Gastroesophageal sphincter (tissue), 4 donors: ENCODE measurements at regions not wholly inside any gene's neighbourhood (a gene's known extent, or its start where the extent isn't known, plus 50 kb on each side); places are given as distances from the start of the nearest gene placed in this dataset.

Source experiments
- ATAC-seq: fragments of 150-250 bp; one replicate; pipeline ENCODE4 v1.9.1; 2016; ENCODE audit warnings: mild to moderate bottlenecking, moderate library complexity
- H3K27ac ChIP-seq, 4 donors: fragments of 200-600 bp; sonication (generic) in 3 of 4; 1 replicate in 3 of 4; 2 replicates in 1 of 4; pipeline ENCODE4 v1.5.1; 2016 to 2019
- H3K27me3 ChIP-seq: fragments of 200-600 bp; sonication (generic); one replicate; pipeline ENCODE4 v1.5.1; 2019
- H3K36me3 ChIP-seq, 2 donors: fragments of 200-600 bp; sonication (generic); one replicate each; pipeline ENCODE4 v1.5.1; 2019; ENCODE audit warnings: control low read depth in 1 of 2
- H3K4me1 ChIP-seq, 3 donors: fragments of 200-600 bp; sonication (generic); 1 replicate in 2 of 3; 2 replicates in 1 of 3; pipeline ENCODE4 v1.5.1; 2016 to 2019; ENCODE audit warnings: control low read depth in 2 of 3
- H3K4me3 ChIP-seq, 2 donors: fragments of 200-600 bp; sonication (generic); one replicate each; pipeline ENCODE4 v1.5.1; 2019; ENCODE audit warnings: mild to moderate bottlenecking in 1 of 2, moderate library complexity in 1 of 2
- H3K9me3 ChIP-seq, 3 donors: fragments of 200-600 bp; sonication (generic); one replicate each; pipeline ENCODE4 v1.5.1; 2017 to 2019; ENCODE audit warnings: control low read depth in 2 of 3
- EP300 ChIP-seq: sonication (generic); formaldehyde crosslinking; IDR thresholded peaks from one replicate; pipeline ENCODE4 v1.6.1; 2017; ENCODE audit warnings: antibody characterized with exemption, mild to moderate bottlenecking
- POLR2A ChIP-seq, 2 donors: fragments of 450-650 bp; IDR thresholded peaks; one replicate each; pipeline ENCODE4 v1.6.1; 2017; ENCODE audit warnings: antibody characterized with exemption in 2 of 2, mild to moderate bottlenecking in 2 of 2, moderate library complexity in 1 of 2
- POLR2AphosphoS5 ChIP-seq: sonication (generic); formaldehyde crosslinking; IDR thresholded peaks from one replicate; pipeline ENCODE4 v1.6.1; 2017; ENCODE audit warnings: antibody characterized with exemption
- WGBS, 2 donors: methylation state at CpG; one replicate each; pipeline ENCODE4 v1.1.5; 2018; ENCODE audit warnings: low coverage in 1 of 2; 5-methylcytosine and 5-hydroxymethylcytosine counted together
- TF ChIP-seq, protein P1 (sequence below), 4 experiments: fragments of 200-600 bp in 2 of 4; fragments of 450-650 bp in 2 of 4; sonication (generic) in 1 of 4; IDR thresholded peaks; one replicate each; pipeline ENCODE4 v1.5.1; 2017 to 2019; ENCODE audit warnings: antibody characterized with exemption in 4 of 4, mild to moderate bottlenecking in 2 of 4, moderate library complexity in 2 of 4

DNA sequence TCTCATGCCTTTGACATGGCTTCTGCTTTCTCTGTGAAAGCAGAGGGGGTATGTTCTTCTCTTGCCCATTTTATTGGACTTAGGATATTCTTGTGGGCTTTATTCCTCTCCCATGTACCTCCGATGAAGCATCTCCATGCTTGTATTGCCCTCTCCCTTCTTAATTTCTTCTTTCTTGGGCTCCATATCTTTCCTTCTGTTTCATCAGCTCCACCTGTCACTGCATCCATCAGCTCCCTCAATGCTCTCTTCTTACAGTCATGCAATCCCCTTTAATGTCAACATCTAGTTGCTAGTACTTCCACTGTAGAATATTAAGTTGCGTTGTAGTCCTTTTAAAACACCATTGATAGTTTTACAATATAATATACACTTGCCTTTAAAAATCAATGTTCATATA, 257.6 kb downstream of the GPAT3 start:
- Histone ChIP-seq H3K4me3 (no peak overlapping the region), H3K36me3 (no peaks in the 10 kb centered on the region), H3K27me3 (no peaks in the 10 kb centered on the region), H3K4me1 (no peaks in the 10 kb centered on the region), H3K27ac (no peak overlapping the region), H3K9me3 (no peaks in the 10 kb centered on the region)
- 50 to 67% methylated on average over 2 of the region's 2 CpGs for WGBS, 2 donors
- TF ChIP-seq POLR2A (IDR thresholded peaks at IDR 0.05) (no peak), EP300 (no peak), POLR2AphosphoS5 (no peak)
- TF ChIP-seq, protein P1, sequence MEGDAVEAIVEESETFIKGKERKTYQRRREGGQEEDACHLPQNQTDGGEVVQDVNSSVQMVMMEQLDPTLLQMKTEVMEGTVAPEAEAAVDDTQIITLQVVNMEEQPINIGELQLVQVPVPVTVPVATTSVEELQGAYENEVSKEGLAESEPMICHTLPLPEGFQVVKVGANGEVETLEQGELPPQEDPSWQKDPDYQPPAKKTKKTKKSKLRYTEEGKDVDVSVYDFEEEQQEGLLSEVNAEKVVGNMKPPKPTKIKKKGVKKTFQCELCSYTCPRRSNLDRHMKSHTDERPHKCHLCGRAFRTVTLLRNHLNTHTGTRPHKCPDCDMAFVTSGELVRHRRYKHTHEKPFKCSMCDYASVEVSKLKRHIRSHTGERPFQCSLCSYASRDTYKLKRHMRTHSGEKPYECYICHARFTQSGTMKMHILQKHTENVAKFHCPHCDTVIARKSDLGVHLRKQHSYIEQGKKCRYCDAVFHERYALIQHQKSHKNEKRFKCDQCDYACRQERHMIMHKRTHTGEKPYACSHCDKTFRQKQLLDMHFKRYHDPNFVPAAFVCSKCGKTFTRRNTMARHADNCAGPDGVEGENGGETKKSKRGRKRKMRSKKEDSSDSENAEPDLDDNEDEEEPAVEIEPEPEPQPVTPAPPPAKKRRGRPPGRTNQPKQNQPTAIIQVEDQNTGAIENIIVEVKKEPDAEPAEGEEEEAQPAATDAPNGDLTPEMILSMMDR (IDR thresholded peaks at IDR 0.05), result no peak
- ATAC-seq, result no peak

DNA sequence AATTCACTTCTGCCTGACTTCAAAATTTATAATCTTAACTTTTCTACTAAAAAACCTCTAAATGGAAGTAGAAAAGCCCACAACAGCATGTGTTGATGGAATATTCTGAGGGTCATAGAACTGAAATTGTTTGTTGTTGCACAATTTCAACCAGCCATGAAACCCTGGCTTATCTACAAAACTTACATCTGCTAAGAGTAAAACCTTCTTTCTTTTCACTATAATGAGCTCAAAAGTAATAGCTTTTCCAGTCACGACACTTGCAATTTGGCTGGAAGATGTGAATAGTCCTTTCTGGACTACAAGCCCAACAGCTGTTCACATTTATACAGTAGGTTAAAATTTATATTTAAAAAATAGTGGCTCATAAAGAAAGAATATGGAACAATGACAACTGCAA, 250.0 kb downstream of the GPAT3 start:
- no peak for ATAC-seq
- TF ChIP-seq EP300 (no peak), POLR2AphosphoS5 (no peak), POLR2A (IDR thresholded peaks at IDR 0.05) (no peak)
- TF ChIP-seq, protein P1 (IDR thresholded peaks at IDR 0.05), result no peak

DNA sequence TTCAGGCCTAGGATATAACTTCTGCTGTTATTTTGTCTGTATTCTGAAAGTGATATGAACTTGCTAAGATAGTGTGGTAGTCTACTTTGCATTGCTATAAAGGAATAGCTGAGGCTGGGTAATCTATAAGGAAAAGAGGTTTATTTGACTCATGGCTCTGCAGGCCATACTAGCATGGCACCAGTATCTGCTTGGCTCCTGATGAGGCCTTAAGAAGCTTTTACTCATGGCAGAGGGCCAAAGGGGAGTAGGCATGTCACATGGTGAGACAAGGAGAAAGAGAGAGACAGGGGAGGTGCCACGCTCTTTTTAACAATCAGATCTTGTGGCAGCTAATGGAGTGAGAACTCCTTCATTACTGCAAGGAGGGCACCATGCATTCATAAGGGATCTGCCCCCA, 247.3 kb downstream of the GPAT3 start:
- Histone ChIP-seq H3K4me3 (no peak overlapping the region), H3K9me3 (no peaks in the 10 kb centered on the region), H3K27me3 (no peaks in the 10 kb centered on the region), H3K36me3 (no peaks in the 10 kb centered on the region), H3K27ac (no peak overlapping the region), H3K4me1 (no peaks in the 10 kb centered on the region)
- ATAC-seq, result no peak
- WGBS, 2 donors, result 100% methylated on average over 1 of the region's 1 CpG; no CpG with 5 or more reads in 1 of the 2 donors
- no peak for TF ChIP-seq POLR2A (IDR thresholded peaks at IDR 0.05)
- TF ChIP-seq, protein P1 (IDR thresholded peaks at IDR 0.05), result no peak
- TF ChIP-seq POLR2AphosphoS5, result no peak
- TF ChIP-seq EP300, result no peak

More for the DNA sequence above, 250.0 kb downstream of the GPAT3 start:
- WGBS, 2 donors, result 47 to 57% methylated on average over 1 of the region's 1 CpG
- Histone ChIP-seq H3K36me3 (no peaks in the 10 kb centered on the region), H3K27me3 (no peaks in the 10 kb centered on the region), H3K9me3 (no peaks in the 10 kb centered on the region), H3K4me1 (no peaks in the 10 kb centered on the region), H3K27ac (no peak overlapping the region), H3K4me3 (no peak overlapping the region)

DNA sequence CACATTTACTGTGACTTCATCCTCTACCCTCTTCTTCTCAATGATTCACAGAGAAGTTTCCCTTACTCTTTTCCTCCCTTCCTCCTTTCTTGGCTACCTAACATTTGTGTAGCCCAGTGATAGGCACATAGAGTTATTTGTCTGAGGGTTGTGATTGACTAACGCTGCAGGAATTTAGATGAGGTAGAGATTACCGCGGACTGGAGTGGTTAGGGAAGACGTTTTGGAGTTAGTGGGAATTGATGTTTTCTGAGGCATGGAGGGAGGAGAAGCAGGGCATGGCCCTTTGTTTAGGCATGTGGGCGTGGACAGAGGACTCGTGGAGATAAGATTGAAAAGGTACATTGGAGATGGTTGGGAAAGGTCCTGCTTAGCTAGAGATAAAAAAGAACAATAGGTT, 246.7 kb downstream of the GPAT3 start:
- no peak for ATAC-seq
- Histone ChIP-seq H3K27ac (no peak overlapping the region), H3K4me1 (no peaks in the 10 kb centered on the region), H3K4me3 (no peak overlapping the region), H3K9me3 (no peaks in the 10 kb centered on the region), H3K36me3 (no peaks in the 10 kb centered on the region), H3K27me3 (no peaks in the 10 kb centered on the region)
- WGBS, 2 donors, result 91% methylated on average over 6 of the region's 6 CpGs; no CpG with 5 or more reads in 1 of the 2 donors
- TF ChIP-seq POLR2A (IDR thresholded peaks at IDR 0.05), result no peak
- TF ChIP-seq, protein P1 (IDR thresholded peaks at IDR 0.05), result no peak
- no peak for TF ChIP-seq POLR2AphosphoS5
- TF ChIP-seq EP300, result no peak

DNA sequence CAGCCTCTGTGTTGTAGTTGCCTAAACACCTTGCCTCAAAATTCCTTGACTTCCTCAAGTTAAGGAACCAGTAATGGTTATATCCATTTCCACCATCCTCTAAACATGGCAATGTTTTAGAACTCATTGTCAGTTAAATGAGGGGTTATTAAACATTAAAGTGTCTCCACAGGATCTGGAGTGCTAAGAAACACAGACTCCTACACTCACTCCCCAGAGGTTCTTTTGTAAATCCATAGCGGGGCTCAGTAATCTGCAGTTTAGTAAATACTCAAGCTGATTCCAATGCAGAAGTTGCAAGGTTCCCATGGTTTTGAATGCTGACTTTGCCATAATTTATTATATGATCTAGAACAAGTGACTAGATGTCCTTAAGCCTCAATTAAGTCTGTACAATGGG, 245.5 kb downstream of the GPAT3 start:
- Histone ChIP-seq H3K4me3 (no peak overlapping the region), H3K27ac (no peak overlapping the region), H3K9me3 (no peaks in the 10 kb centered on the region), H3K27me3 (no peaks in the 10 kb centered on the region), H3K4me1 (no peaks in the 10 kb centered on the region), H3K36me3 (no peaks in the 10 kb centered on the region)
- ATAC-seq, result no peak
- TF ChIP-seq POLR2AphosphoS5, result no peak
- no peak for TF ChIP-seq POLR2A (IDR thresholded peaks at IDR 0.05)
- no peak for TF ChIP-seq EP300
- TF ChIP-seq, protein P1 (IDR thresholded peaks at IDR 0.05), result no peak
- WGBS, 2 donors, result 88 to 89% methylated on average over 1 of the region's 1 CpG
